HFF-Myc (cell line): ENCODE measurements at regions not wholly inside any gene's neighbourhood (a gene's known extent, or its start where the extent isn't known, plus 50 kb on each side); places are given as distances from the start of the nearest gene placed in this dataset.

Source experiments
- DNase-seq: peaks from one replicate; pipeline ENCODE4 v3.0.0-alpha.2; 2011; ENCODE audit warnings: low read depth; ENCODE audit errors: extremely low read depth
- H3K4me3 ChIP-seq: replicated peaks from 2 replicates; pipeline ENCODE4 v1.5.1; 2011; ENCODE audit warnings: low read depth, mild to moderate bottlenecking, control low read depth, low read length
- CTCF ChIP-seq: IDR thresholded peaks from 2 replicates; pipeline ENCODE4 v1.5.1; 2012; ENCODE audit warnings: mild to moderate bottlenecking, low read depth, low read length, control low read depth; ENCODE audit errors: missing control alignments

GRCh38 chr6:24064832-24065231, 61.2 kb upstream of the NRSN1 start:
- no peak for TF ChIP-seq CTCF
- DNase-seq = no peak
- H3K4me3 ChIP-seq = no peak overlapping the region

- TF ChIP-seq CTCF = no peak
- DNase-seq = no peak
- no peak overlapping the region for H3K4me3 ChIP-seq
Measured at GRCh38 chr6:24069526-24069925, 56.5 kb upstream of the NRSN1 start.

GRCh38 chr6:24072038-24072746, 53.8 kb upstream of the NRSN1 start:
- H3K4me3 ChIP-seq = no peak overlapping the region
- no peak for TF ChIP-seq CTCF
- no peak for DNase-seq

- TF ChIP-seq CTCF = no peak
- DNase-seq = no peak
Measured at GRCh38 chr6:24076011-24076410, 50.0 kb upstream of the NRSN1 start.

More at GRCh38 chr6:24076011-24076410, 50.0 kb upstream of the NRSN1 start:
- no peak overlapping the region for H3K4me3 ChIP-seq
